B cell (primary cell): ENCODE measurements at regions not wholly inside any gene's neighbourhood (a gene's known extent, or its start where the extent isn't known, plus 50 kb on each side); places are given as distances from the start of the nearest gene placed in this dataset.

ENCODE experiments used
- ATAC-seq: fragments of 200-7000 bp; cut with Tn5 transposase; one replicate; pipeline ENCODE4 v1.10.0; 2021; ENCODE audit warnings: low read depth, mild to moderate bottlenecking, moderate number of reproducible peaks, moderate library complexity
- CTCF ChIA-PET: fragments of 350-600 bp; sonication (Branson Sonifier 250); formaldehyde crosslinking; loops from one replicate; lab custom pipeline; 2021; ENCODE audit warnings: antibody characterized with exemption, inconsistent platforms; lab: Charles Lee
- POLR2A ChIA-PET: fragments of 350-600 bp; sonication (Branson Sonifier 250); formaldehyde crosslinking; loops from one replicate; lab custom pipeline; 2021; ENCODE audit warnings: antibody characterized with exemption; lab: Charles Lee
- DNase-seq: peaks from one replicate; pipeline ENCODE4 v3.0.0; 2013
- H2AFZ ChIP-seq: 2 replicates; pipeline ENCODE4 v1.6.1; 2012; ENCODE audit warnings: mild to moderate bottlenecking, low read depth, low read length; ENCODE audit not compliant: insufficient read depth, poor library complexity, severe bottlenecking
- H3K27ac ChIP-seq, 2 donors: 1 replicate in 1 of 2; 2 replicates in 1 of 2; pipeline ENCODE4 v1.5.1; 2012 to 2013; ENCODE audit warnings: low read length in 2 of 2, mild to moderate bottlenecking in 2 of 2, moderate library complexity in 1 of 2
- H3K27me3 ChIP-seq, 4 experiments: fragments of 200-600 bp in 1 of 4; sonication (generic) in 1 of 4; replicated peaks in 1 of 4; 1 replicate in 2 of 4; 2 replicates in 2 of 4; pipeline versions ENCODE4 v1.6.1 to v1.7.0; 2013 to 2016; ENCODE audit warnings: low read length in 3 of 4, mild to moderate bottlenecking in 2 of 4, mixed read lengths in 1 of 4, moderate library complexity in 1 of 4; ENCODE audit not compliant: insufficient read depth in 4 of 4, control insufficient read depth in 3 of 4; ENCODE audit errors: control extremely low read depth in 1 of 4
- H3K36me3 ChIP-seq, 2 experiments: replicated peaks in 1 of 2; 1 replicate in 1 of 2; 2 replicates in 1 of 2; pipeline versions ENCODE4 v1.6.1 to v1.7.1; 2013; ENCODE audit warnings: low read length in 1 of 2; ENCODE audit not compliant: insufficient read depth in 2 of 2, control insufficient read depth in 1 of 2; ENCODE audit errors: control extremely low read depth in 1 of 2, extremely low read depth in 1 of 2
- H3K4me1 ChIP-seq, 2 donors: fragments of 200-600 bp in 1 of 2; sonication (generic) in 1 of 2; 1 replicate in 1 of 2; 2 replicates in 1 of 2; pipeline versions ENCODE4 v1.5.1 to v1.6.1; 2013 to 2017; ENCODE audit warnings: low read length in 2 of 2; ENCODE audit not compliant: control insufficient read depth in 2 of 2, insufficient read depth in 2 of 2
- H3K4me2 ChIP-seq: replicated peaks from 2 replicates; pipeline ENCODE3; 2012; ENCODE audit warnings: mild to moderate bottlenecking, low read depth, low read length; ENCODE audit not compliant: poor library complexity, severe bottlenecking
- H3K4me3 ChIP-seq, 5 experiments: fragments of 200-600 bp in 1 of 5; sonication (generic) in 1 of 5; 1 replicate in 3 of 5; 2 replicates in 2 of 5; pipeline versions ENCODE4 v1.5.1 to v1.7.0; 2011 to 2016; ENCODE audit warnings: low read length in 4 of 5, mild to moderate bottlenecking in 4 of 5, low read depth in 2 of 5, control low read depth in 1 of 5, moderate library complexity in 1 of 5; ENCODE audit not compliant: insufficient read depth in 1 of 5; ENCODE audit errors: control extremely low read depth in 1 of 5, extremely low read depth in 1 of 5
- H3K79me2 ChIP-seq: fragments of 200-600 bp; sonication (generic); one replicate; pipeline ENCODE4 v1.6.0; 2016; ENCODE audit warnings: low read length; ENCODE audit not compliant: control insufficient read depth, insufficient read depth
- H3K9ac ChIP-seq: fragments of 200-600 bp; sonication (generic); 2 replicates; pipeline ENCODE4 v1.6.1; 2017; ENCODE audit warnings: mild to moderate bottlenecking, low read length, moderate library complexity
- H3K9me3 ChIP-seq, 3 donors: one replicate each; pipeline versions ENCODE4 v1.6.1 to v1.7.1; 2013; ENCODE audit warnings: low read length in 2 of 3; ENCODE audit not compliant: control insufficient read depth in 2 of 3, insufficient read depth in 1 of 3; ENCODE audit errors: control extremely low read depth in 1 of 3
- H4K20me1 ChIP-seq: 2 replicates; pipeline ENCODE4 v1.6.0; 2012; ENCODE audit warnings: mild to moderate bottlenecking, low read length; ENCODE audit not compliant: insufficient read depth, control insufficient read depth, poor library complexity, severe bottlenecking
- H3K27ac Mint-ChIP-seq: one replicate; pipeline ENCODE4 v1.8.0; 2021; ENCODE audit warnings: mixed read lengths
- H3K27me3 Mint-ChIP-seq: one replicate; pipeline ENCODE4 v1.8.0; 2021; ENCODE audit warnings: mixed read lengths
- H3K4me1 Mint-ChIP-seq: one replicate; pipeline ENCODE4 v1.8.0; 2021; ENCODE audit warnings: mixed read lengths
- H3K4me3 Mint-ChIP-seq: one replicate; pipeline ENCODE4 v1.8.0; 2021; ENCODE audit warnings: mixed read lengths
- H3K9me3 Mint-ChIP-seq: one replicate; pipeline ENCODE4 v1.8.0; 2022; ENCODE audit warnings: mixed read lengths; ENCODE audit not compliant: insufficient read depth
- CTCF ChIP-seq: fragments of 200-600 bp; IDR thresholded peaks from one replicate; pipeline ENCODE4 v1.8.0; 2022; ENCODE audit warnings: antibody characterized with exemption, mild to moderate bottlenecking
- EZH2 ChIP-seq: IDR thresholded peaks from 2 replicates; pipeline ENCODE4 v1.6.1; 2012; ENCODE audit warnings: borderline replicate concordance, low read depth, mild to moderate bottlenecking, moderate library complexity, low read length; ENCODE audit not compliant: insufficient read depth, poor library complexity, severe bottlenecking
- whole genome bisulfite sequencing: methylation state at CpG from one replicate; pipeline ENCODE4 v1.1.5; 2013; ENCODE audit warnings: missing lambda C conversion rate; ENCODE audit not compliant: insufficient coverage; 5-methylcytosine and 5-hydroxymethylcytosine counted together
- intact Hi-C: fragments of 100-400 bp; cut with micrococcal nuclease; formaldehyde crosslinking; loops from one replicate; pipeline ENCODE4 v1.10.0; 2022

GRCh38 chr7:153190452-153190851, 430.9 kb downstream of the ACTR3B start:
- Mint-ChIP-seq H3K4me3 (no peak overlapping the region), H3K4me1 (no peaks in the 10 kb centered on the region), H3K27me3 (no peaks in the 10 kb centered on the region), H3K9me3 (peaks cover 3% of the 10 kb centered on the region), H3K27ac (no peak overlapping the region)
- ChIA-PET CTCF (no interaction called here), POLR2A (no interaction called here)
- H3K9ac ChIP-seq: no peak overlapping the region
- H3K9me3 ChIP-seq: peaks cover 0 to 3% (median 0%) of the 10 kb centered on the region in 3 donors
- TF ChIP-seq CTCF (no peak), EZH2 (no peak)
- intact Hi-C loops: no loop called here
- H3K4me3 ChIP-seq: no peak overlapping the region
- H3K4me1 ChIP-seq: no peaks in the 10 kb centered on the region
- DNase-seq: no peak
- no peak overlapping the region for H3K4me2 ChIP-seq
- WGBS: 64% methylated on average over 3 of the region's 3 CpGs
- no peak overlapping the region for H3K27ac ChIP-seq
- H2AFZ ChIP-seq: no peak overlapping the region
- H4K20me1 ChIP-seq: no peaks in the 10 kb centered on the region
- no peaks in the 10 kb centered on the region for H3K36me3 ChIP-seq
- no peaks in the 10 kb centered on the region for H3K27me3 ChIP-seq
- ATAC-seq: no peak
- no peaks in the 10 kb centered on the region for H3K79me2 ChIP-seq

- no peak overlapping the region for H3K4me2 ChIP-seq
- no peaks in the 10 kb centered on the region for H4K20me1 ChIP-seq
- no peak overlapping the region for H3K9ac ChIP-seq
- no peak overlapping the region for H2AFZ ChIP-seq
- H3K9me3 ChIP-seq: peaks cover 0 to 3% (median 0%) of the 10 kb centered on the region in 3 donors
- no peak overlapping the region for H3K27ac ChIP-seq
- H3K79me2 ChIP-seq: no peaks in the 10 kb centered on the region
- H3K4me3 Mint-ChIP-seq: no peak overlapping the region
- H3K36me3 ChIP-seq: no peaks in the 10 kb centered on the region
- ATAC-seq (no peak), DNase-seq (no peak)
- no peaks in the 10 kb centered on the region for H3K4me1 Mint-ChIP-seq
- H3K4me1 ChIP-seq: no peaks in the 10 kb centered on the region
- H3K9me3 Mint-ChIP-seq: peaks cover 3% of the 10 kb centered on the region
- H3K4me3 ChIP-seq: no peak overlapping the region
- H3K27me3 ChIP-seq: no peaks in the 10 kb centered on the region
- H3K27me3 Mint-ChIP-seq: no peaks in the 10 kb centered on the region
- TF ChIP-seq EZH2 (no peak), CTCF (no peak)
- H3K27ac Mint-ChIP-seq: no peak overlapping the region
- WGBS: 95% methylated on average over 4 of the region's 4 CpGs
- ChIA-PET POLR2A (no interaction called here), CTCF (no interaction called here)
- intact Hi-C loops: no loop called here
Observed at GRCh38 chr7:153190986-153191385, 431.4 kb downstream of the ACTR3B start.
